ENCODE measurements at regions not wholly inside any gene's neighbourhood (a gene's known extent, or its start where the extent isn't known, plus 50 kb on each side); places are given as distances from the start of the nearest gene placed in this dataset.
"Not testable (repeated sequence)": the region's sequence is repeated elsewhere in the genome, so short reads cannot be mapped to it uniquely, and the experiment has no call there.

- DNase-seq = peak; percentile 9
Observed at GRCh38 chr1:73065339-73066041, 783.2 kb upstream of the NEGR1 start.

DNA sequence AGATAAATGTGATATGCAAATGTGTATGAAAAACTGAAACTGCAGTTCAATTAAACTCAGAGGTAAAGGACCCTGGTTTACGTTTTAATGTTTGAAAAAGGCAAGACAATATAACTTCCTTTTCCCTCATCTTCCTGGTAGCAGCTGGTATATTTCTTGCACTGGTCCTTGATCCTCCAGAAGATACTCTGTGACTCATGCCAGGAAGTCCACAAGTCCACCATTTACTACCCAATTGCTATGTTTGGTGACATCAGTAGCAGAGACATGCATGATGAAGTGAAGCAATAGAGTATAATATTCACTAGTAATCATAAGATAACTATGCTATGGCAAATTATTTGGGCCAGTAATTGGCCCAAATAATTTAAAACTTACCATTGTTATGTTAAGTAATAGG is 774.5 kb upstream of the NEGR1 start:
- DNase-seq = no peak

GRCh38 chr1:73044241-73045036 is 762.1 kb upstream of the NEGR1 start:
- no peak for DNase-seq

- DNase-seq = no peak
Observed at GRCh38 chr1:73042403-73042802, 760.1 kb upstream of the NEGR1 start.

DNA sequence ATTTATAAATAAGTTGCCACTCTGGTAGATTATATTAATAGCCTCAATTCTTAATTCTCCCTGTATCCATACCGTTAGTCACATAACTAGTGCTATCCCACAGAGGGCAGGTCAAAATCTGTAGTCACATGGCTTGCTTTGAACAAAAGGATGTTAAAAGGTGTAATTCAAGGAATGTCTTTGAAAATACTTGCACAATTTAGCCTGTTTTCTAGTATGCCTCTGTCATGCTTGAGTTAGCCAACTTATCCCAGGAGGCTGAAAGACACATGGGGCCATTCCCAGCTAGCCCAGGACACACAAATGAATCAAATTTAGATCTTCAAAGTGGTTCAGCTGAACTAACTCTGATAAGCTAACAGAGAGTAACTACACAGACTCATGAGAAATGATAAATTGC is 758.5 kb upstream of the NEGR1 start:
- no peak for DNase-seq

GRCh38 chr1:73034271-73034670 is 751.9 kb upstream of the NEGR1 start:
- DNase-seq = no peak

GRCh38 chr1:73033640-73034039 is 751.3 kb upstream of the NEGR1 start:
- no peak for DNase-seq

- no peak for DNase-seq
Observed at GRCh38 chr1:73029571-73029970, 747.2 kb upstream of the NEGR1 start.

- no peak for DNase-seq
Observed at GRCh38 chr1:73026114-73026513, 743.8 kb upstream of the NEGR1 start.

- no peak for DNase-seq
Observed at GRCh38 chr1:73009938-73010337, 727.6 kb upstream of the NEGR1 start.

GRCh38 chr1:73009311-73009710 is 727.0 kb upstream of the NEGR1 start:
- DNase-seq = no peak

- DNase-seq = no peak
Observed at GRCh38 chr1:72997624-72998023, 715.3 kb upstream of the NEGR1 start.

GRCh38 chr1:72997041-72997440 is 714.7 kb upstream of the NEGR1 start:
- no peak for DNase-seq

DNA sequence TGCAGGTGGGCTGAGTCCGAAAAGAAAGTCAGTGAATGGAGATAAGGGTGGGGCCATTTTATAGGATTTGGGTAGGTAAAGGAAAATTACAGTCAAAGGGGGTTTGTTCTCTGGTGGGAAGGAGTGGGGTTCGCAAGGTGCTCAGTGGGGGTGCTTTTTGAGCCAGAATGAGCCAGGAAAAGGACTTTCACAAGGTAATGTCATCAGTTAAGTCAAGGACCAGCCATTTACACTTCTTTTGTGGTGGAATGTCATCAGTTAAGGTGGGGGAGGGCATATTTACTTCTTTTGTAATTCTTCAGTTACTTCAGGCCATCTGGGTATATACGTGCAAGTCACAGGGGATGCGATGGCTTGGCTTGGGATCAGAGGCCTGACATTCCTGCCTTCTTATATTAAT is 705.5 kb upstream of the NEGR1 start:
- not testable (repeated sequence) for DNase-seq

DNA sequence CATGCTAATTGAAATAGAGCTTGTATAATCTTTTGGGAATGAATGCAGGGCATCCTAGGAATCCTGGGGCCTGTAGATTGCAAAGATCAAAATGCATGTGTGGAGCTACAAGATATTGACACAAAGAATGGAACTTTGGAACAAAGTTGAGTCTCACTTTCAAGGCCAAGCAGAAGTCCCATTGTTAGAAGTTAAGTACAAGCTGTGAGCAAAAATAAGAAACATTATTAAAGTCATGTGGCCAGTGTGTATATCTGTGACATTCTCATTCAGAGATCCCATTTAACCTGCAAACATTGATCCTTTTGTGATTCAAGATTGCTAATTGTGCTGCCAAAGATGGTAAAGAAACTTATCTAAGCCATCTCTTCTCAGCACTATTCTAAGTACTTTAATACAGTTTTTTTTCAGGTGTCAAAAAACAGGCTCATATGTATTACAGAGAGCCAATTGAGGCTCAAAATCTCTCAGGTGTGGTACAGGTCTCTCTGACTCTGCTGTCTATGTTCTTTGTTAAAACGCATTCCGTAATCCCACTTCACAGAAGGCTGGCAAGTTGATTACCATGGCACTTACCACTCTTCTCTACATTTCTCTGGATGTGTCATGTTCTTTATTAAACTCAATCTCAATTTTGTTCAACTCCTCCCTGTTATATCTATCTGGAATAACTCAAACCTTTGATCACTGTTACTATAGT is 704.4 kb upstream of the NEGR1 start:
- DNase-seq = no peak

- DNase-seq = not testable (repeated sequence)
Observed at GRCh38 chr1:72985024-72985423, 702.7 kb upstream of the NEGR1 start.

- not testable (repeated sequence) for DNase-seq
Observed at GRCh38 chr1:72983011-72983410, 700.7 kb upstream of the NEGR1 start.

- no peak for DNase-seq
Observed at GRCh38 chr1:72969461-72969860, 687.1 kb upstream of the NEGR1 start.

DNA sequence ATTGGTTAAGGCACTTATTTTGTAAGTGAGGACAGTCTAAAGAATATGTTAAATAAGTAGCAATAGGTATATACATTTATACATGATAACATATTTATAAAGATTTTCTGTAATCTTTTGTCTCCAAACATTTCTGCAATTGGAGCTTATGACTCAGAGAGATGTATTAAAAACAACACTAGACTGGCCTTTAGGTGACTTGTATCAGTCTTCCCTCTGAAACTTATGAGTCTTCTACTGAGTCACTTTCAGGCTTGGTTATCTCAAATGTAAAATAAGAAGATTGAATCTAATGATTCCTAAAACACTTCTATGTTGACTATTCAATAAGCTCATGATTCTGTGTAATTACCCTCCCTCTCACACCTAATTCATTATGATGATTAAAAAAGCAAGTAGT is 672.6 kb upstream of the NEGR1 start:
- no peak for DNase-seq

- not testable (repeated sequence) for DNase-seq
Observed at GRCh38 chr1:72950900-72951299, 668.6 kb upstream of the NEGR1 start.

DNA sequence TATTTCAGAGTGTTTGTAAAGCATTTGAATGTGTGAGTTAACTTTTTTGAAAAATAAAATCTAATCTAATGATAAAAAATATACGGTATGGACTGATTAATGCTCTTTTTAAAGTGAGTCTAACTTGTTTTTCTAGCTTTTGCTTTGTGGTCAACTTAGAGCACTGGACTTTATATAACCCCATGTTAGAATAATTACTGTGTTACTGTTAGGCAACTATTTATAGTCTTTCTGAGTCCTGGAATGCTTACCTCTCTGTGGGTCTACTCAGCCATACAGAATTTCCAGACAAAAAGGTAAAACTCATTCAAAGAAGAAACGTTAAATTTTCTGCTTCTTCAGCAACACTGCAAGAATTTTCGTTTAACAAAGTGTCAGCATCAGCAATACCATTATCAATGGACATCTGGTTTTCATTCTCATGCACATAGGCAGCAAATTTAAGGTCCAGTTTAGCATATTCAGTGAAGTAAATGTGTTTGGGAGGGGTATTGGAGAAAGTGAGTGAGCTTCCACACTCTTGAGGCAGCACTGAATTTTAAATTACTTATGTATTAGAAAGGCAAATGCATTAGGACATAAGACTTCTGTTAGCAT is 664.7 kb upstream of the NEGR1 start:
- no peak for DNase-seq

GRCh38 chr1:72942008-72942407 is 659.7 kb upstream of the NEGR1 start:
- no peak for DNase-seq

- DNase-seq = no peak
Observed at GRCh38 chr1:72938408-72938807, 656.1 kb upstream of the NEGR1 start.

Data from renal pelvis (tissue), 1 donor.